ENCODE measurements at regions not wholly inside any gene's neighbourhood (a gene's known extent, or its start where the extent isn't known, plus 50 kb on each side); places are given as distances from the start of the nearest gene placed in this dataset.
"Not testable (repeated sequence)": the region's sequence is repeated elsewhere in the genome, so short reads cannot be mapped to it uniquely, and the experiment has no call there.

- H3K27ac ChIP-seq (ENCODE audit: low read depth, low read length), result no peak overlapping the region
- no peaks in the 10 kb centered on the region for H4K20me1 ChIP-seq (ENCODE audit: insufficient read depth, low read length)
- H3K27me3 ChIP-seq (ENCODE audit: insufficient read depth, low read length), result no peaks in the 10 kb centered on the region
- peaks cover 3% of the 10 kb centered on the region for H3K9me3 ChIP-seq (ENCODE audit: insufficient read depth, low read depth, low read length)
- no peaks in the 10 kb centered on the region for H3K79me2 ChIP-seq (ENCODE audit: insufficient read depth, low read length)
- H3K27ac Mint-ChIP-seq (ENCODE audit: unreplicated experiment), result no peak overlapping the region
- no peak overlapping the region for H3K9ac ChIP-seq (ENCODE audit: low read length)
- no peaks in the 10 kb centered on the region for H3K27me3 Mint-ChIP-seq (ENCODE audit: low read depth, unreplicated experiment)
- H3K36me3 ChIP-seq (ENCODE audit: insufficient read depth, low read length), result no peaks in the 10 kb centered on the region
- H3K4me3 Mint-ChIP-seq (ENCODE audit: unreplicated experiment), result no peak overlapping the region
- H3K36me3 Mint-ChIP-seq (ENCODE audit: low read depth, unreplicated experiment), result no peaks in the 10 kb centered on the region
- no peak for DNase-seq (ENCODE audit: low read depth)
- H3K4me1 Mint-ChIP-seq (ENCODE audit: low read depth, unreplicated experiment), result no peaks in the 10 kb centered on the region
- TF ChIP-seq EZH2 (IDR thresholded peaks at IDR 0.05; ENCODE audit: insufficient read depth, low read length) (no peak), CTCF (IDR thresholded peaks at IDR 0.05; ENCODE audit: insufficient read depth, low read depth, low read length) (no peak)
- peaks cover 27% of the 10 kb centered on the region for H3K9me3 Mint-ChIP-seq (ENCODE audit: unreplicated experiment)
- no peak overlapping the region for H3K4me3 ChIP-seq (ENCODE audit: insufficient read depth, low read depth, low read length)
- FAIRE-seq, result no peak
- H3K4me2 ChIP-seq (ENCODE audit: low read length), result no peak overlapping the region
- H3K4me1 ChIP-seq (ENCODE audit: insufficient read depth, low read length), result no peaks in the 10 kb centered on the region
- H2AFZ ChIP-seq (ENCODE audit: low read depth, low read length), result no peak overlapping the region
Observed at GRCh38 chr14:105914738-105915385, 388.5 kb downstream of the TMEM121 start.

- FAIRE-seq; H3K27me3 ChIP-seq (ENCODE audit: insufficient read depth, low read length); H3K4me1 Mint-ChIP-seq (ENCODE audit: low read depth, unreplicated experiment); H3K4me1 ChIP-seq (ENCODE audit: insufficient read depth, low read length); H3K9me3 ChIP-seq (ENCODE audit: insufficient read depth, low read depth, low read length); H3K79me2 ChIP-seq (ENCODE audit: insufficient read depth, low read length); H3K36me3 ChIP-seq (ENCODE audit: insufficient read depth, low read length); H3K4me3 ChIP-seq (ENCODE audit: insufficient read depth, low read depth, low read length); H3K36me3 Mint-ChIP-seq (ENCODE audit: low read depth, unreplicated experiment); H3K27ac ChIP-seq (ENCODE audit: low read depth, low read length); H3K4me2 ChIP-seq (ENCODE audit: low read length); H4K20me1 ChIP-seq (ENCODE audit: insufficient read depth, low read length); H3K9ac ChIP-seq (ENCODE audit: low read length); DNase-seq (ENCODE audit: low read depth); H2AFZ ChIP-seq (ENCODE audit: low read depth, low read length); H3K27me3 Mint-ChIP-seq (ENCODE audit: low read depth, unreplicated experiment); H3K4me3 Mint-ChIP-seq (ENCODE audit: unreplicated experiment); H3K27ac Mint-ChIP-seq (ENCODE audit: unreplicated experiment): not testable (repeated sequence)
- H3K9me3 Mint-ChIP-seq (ENCODE audit: unreplicated experiment), result peaks cover 32% of the 10 kb centered on the region
Observed at GRCh38 chr14:105915546-105915945, 389.2 kb downstream of the TMEM121 start.

- H3K4me1 ChIP-seq (ENCODE audit: insufficient read depth, low read length); H3K79me2 ChIP-seq (ENCODE audit: insufficient read depth, low read length); FAIRE-seq; H3K36me3 Mint-ChIP-seq (ENCODE audit: low read depth, unreplicated experiment); H3K4me3 ChIP-seq (ENCODE audit: insufficient read depth, low read depth, low read length); H3K4me3 Mint-ChIP-seq (ENCODE audit: unreplicated experiment); H3K36me3 ChIP-seq (ENCODE audit: insufficient read depth, low read length); H3K27me3 ChIP-seq (ENCODE audit: insufficient read depth, low read length); H3K4me1 Mint-ChIP-seq (ENCODE audit: low read depth, unreplicated experiment); H3K27me3 Mint-ChIP-seq (ENCODE audit: low read depth, unreplicated experiment); H3K27ac Mint-ChIP-seq (ENCODE audit: unreplicated experiment); H3K9ac ChIP-seq (ENCODE audit: low read length); DNase-seq (ENCODE audit: low read depth); H3K4me2 ChIP-seq (ENCODE audit: low read length); H2AFZ ChIP-seq (ENCODE audit: low read depth, low read length); H3K9me3 ChIP-seq (ENCODE audit: insufficient read depth, low read depth, low read length); H3K27ac ChIP-seq (ENCODE audit: low read depth, low read length); H4K20me1 ChIP-seq (ENCODE audit: insufficient read depth, low read length): not testable (repeated sequence)
- H3K9me3 Mint-ChIP-seq (ENCODE audit: unreplicated experiment), result peaks cover 41% of the 10 kb centered on the region
Observed at GRCh38 chr14:105917136-105917932, 391.0 kb downstream of the TMEM121 start.
